UCSD-AML1 (cell line): ENCODE measurements at regions not wholly inside any gene's neighbourhood (a gene's known extent, or its start where the extent isn't known, plus 50 kb on each side); places are given as distances from the start of the nearest gene placed in this dataset.

Experiments
- DNase-seq: peaks from one replicate; lab custom pipeline; 2025; ENCODE audit not compliant: unreplicated experiment; lab: John Stamatoyannopoulos, UW

DNA sequence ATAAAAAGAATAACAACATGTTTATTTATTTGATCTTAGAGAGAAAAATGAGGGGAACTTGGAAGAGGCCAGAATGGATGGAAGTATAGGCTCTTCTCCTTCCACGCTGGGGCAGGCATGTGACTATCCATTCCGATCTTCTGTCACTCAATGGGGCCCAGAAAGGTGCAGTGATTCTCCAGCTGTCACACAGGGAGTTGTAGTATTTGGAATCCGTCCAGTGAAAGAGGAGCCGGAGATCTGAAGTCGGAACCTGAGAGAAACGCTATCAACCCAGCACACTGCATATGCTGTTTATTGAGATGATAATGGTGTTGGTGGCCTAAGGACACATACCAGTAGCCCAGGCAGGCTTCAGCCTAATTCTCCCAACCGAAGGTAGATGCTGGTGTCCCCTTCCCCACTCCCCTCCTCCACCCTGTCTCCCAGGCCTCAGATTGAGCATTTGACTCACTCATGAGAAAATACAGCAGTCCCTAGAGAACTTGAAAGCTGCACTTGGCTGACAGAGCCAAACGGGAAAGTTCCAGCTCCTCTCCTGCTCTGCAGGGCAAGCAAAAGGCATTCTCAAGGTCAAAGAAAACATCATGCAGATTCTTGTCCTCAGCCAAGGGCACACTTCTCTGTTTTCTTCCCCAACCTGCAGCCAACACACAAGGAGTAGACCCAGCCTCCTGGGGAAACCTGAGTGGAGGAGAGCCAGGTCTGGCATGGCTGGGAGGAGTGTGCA is 100.4 kb downstream of the IRF2BPL start:
- no peak for DNase-seq

DNA sequence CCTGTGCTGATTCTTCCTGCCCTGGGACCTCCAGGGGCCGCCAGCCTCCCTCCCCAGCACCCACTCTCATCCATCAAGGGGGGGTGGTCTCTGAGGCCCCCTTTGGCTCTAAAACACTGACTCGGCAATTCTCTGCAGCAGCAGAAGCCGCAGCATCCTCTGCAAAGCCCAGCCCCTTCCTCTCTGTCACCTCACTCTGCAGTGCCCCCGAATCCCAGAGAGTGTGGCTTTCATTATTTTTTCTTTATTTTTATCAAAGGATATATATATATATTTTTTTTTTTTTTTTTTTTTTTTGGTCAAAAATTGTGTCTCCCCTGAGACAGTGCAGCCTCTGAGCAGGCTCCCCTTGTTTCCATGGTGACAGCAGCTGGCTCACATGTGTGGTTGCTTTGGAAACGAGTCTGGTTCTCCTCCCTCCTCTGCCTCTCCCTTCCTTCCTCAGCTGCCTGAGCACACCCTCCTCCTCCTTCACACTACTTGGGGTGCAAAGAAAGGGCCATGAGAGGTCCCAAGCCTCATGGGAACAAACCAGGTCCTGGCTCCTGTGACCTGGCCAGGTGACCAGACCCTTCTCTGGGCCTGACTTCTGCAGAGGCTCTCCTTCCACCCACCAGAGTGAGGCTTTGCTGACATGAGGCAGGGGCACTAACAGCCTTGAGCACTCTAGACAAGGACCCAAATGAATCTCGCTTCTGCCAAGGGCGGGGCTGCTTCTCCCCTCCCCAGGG is 100.5 kb downstream of the LRRC74A start:
- DNase-seq, result peak; percentile 61

DNA sequence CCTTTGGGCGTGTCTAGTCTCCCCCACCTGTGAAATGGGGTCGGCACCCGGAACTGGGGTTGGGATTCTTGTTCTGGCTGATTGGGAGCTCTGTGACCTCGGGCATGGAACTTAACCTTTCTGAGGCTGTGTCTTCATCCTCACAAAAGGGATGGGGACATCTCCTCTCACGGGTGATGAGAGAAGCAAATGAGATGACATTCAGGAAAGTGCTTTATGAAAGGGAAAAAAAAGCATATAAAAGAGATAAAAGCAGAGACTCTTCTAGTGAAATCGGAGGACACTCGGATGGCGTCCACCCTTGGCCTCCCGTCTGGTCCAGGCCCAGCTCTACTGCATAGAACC is 98.9 kb downstream of the LRRC74A start:
- DNase-seq, result no peak

DNA sequence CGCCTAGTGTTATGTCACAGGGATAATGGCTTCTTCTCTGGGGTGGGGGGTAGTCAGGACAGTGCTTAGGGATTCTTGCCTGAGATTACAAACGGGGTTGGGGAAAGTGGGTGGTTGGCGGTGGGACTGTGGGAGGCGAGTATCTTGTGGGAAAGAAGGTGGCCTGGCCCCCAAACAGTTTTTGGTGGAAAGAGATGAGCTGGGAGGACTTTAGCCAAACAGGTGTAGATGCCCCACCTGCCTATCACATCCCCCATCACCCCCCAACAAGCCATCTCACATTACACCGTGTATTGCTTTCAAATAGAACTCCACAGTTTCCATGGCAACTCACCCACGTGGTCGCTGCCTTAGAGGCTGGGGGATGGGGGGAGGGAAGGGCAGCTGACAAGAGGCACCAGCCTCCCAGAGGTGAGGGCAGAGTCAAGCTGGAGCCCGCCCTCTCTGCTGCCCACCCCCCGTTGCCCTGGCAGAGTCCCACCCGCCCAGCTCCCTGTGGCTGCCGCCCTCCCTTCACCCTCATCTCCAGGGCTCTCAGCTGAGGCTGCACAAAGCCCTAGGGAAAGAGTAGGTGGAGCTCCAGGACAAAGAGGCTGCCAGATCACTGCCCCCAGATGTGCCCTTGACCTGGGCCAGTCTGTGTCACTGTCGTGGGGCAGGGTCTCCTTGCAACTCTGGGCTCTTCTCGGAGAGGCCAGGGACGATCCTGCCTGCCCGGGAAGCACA is 98.3 kb downstream of the LRRC74A start:
- DNase-seq, result no peak

DNA sequence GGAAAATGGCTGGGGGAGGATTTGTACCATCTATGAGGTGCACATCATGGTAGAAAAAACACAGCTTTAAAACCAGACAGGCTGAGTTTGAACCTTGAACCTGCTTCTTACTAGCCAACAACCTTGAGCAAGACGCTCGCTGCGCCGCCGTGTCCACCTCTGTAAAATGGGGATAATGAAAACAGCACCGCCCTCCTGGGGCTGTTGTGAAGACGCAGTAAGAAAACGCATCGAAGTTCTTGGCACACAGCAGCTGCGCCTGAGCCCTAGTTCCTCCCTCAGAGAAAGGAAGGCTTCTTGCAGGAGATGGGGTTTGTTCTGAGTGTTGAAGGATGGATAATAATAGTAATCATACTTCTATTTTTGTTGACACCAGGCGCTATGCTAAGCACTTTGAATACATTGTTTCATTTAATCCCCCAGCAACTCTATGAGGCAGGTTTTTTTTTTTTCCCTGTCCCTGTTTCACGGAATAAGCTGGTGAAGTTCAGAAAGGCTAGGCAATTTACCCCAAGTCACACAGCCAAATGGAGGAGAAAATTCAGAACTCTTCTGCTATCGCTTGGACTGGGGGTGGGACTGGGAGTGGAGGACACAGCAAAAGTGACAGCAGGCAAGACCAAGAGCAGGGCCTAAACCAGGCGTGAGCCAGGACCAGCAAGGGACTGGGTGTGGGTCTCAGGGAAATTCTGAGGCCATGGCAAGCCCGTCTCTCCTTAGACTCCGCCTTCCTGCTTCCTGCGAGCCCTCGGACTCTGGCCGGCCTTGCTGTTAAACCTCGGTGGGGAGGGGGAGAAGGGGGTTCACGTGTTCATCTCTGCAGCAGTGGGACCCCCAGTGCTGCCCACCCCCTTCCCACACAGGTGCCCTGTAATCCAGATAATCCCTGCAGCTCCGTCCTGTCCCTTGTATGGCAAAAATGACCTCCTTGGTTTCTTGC is 97.5 kb downstream of the LRRC74A start:
- no peak for DNase-seq

DNA sequence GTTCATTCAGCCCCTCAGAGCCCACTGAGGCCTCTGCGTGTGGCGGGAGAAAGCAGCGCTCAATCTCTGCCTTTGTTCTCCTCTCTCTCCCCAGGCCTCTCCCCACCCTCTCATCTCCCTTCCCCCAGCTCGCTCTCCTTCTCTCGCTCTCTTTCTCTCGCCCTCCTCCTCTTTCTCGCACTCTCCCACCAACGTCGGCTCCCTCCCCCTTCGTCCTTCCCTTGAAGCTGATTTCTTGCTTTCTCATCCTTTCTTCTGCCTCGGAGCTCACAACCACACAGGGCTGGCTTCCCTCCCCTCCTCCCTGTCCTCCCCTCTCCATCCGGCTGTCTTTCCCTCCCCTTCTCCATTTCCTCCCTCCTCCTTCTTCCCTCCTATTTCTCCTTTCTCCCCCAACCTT is 96.4 kb downstream of the LRRC74A start:
- no peak for DNase-seq

DNA sequence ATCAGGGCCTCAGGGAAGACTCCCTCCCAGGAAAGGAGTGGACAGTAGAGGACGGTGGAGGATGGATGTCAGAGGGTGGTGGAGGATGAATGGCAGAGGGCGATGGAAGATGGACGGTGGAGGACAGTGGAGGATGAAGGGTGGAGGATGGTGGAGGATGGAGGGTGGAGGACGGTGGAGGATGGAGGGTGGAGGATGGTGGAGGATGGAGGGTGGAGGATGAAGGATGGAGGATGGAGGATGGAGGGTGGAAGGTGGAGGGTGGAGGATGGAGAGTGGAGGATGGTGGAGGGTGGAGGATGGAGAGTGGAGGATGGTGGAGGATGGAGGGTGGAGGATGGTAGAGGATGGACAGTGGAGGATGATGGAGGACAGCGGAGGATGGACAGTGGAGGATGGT is 95.9 kb downstream of the LRRC74A start:
- no peak for DNase-seq

DNA sequence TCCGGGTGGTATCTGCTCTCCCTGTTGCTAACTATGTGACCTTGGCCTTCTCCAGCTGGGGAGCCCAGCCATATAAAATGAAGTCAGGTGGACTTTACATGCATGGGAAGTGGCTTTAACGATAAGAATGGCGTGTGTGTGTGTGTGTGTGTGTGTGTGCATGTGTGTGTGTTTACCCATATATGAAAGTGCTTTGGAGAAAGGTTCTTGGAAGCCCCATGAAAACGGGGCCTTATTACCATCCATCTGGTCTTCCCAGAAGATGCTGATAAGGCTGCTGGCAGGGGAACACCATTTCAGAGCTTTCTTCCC is 94.8 kb downstream of the LRRC74A start:
- DNase-seq, result no peak

DNA sequence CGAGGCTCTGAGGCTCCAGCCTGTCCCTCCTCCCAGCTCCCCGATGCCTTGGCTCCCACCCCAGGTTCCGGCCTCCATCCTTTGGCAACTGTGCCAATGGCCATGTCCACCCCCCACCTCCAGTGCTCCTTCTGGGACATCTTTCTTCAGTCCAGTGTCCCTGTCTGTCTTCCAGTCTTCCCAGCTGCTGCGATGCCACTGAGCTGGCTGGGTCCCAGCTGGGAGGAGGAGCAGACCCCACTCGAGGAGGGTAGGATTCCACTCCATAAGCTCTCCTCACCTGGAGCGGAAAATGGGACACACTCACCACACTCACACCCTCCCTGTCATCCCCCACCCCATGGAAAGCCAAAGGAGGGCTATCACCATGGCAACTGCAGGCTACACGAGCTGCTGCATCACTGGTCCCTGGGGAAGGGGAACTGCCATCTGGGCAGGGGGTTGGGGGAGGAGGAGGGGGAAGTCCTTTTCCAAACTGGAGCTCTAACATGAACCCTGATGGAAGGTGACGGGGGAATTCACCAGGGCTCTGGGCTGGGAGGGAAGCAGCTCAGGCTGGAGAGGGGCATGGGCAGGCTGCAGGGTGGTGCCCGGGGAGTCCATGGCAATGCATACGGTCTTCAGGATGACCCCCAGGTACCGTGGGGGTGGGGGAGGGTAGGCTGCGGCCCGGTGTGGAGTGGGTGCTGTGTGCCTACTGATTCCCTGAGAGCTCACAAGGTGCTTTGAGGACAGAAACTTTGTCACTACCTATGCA is 94.3 kb downstream of the LRRC74A start:
- DNase-seq, result no peak

DNA sequence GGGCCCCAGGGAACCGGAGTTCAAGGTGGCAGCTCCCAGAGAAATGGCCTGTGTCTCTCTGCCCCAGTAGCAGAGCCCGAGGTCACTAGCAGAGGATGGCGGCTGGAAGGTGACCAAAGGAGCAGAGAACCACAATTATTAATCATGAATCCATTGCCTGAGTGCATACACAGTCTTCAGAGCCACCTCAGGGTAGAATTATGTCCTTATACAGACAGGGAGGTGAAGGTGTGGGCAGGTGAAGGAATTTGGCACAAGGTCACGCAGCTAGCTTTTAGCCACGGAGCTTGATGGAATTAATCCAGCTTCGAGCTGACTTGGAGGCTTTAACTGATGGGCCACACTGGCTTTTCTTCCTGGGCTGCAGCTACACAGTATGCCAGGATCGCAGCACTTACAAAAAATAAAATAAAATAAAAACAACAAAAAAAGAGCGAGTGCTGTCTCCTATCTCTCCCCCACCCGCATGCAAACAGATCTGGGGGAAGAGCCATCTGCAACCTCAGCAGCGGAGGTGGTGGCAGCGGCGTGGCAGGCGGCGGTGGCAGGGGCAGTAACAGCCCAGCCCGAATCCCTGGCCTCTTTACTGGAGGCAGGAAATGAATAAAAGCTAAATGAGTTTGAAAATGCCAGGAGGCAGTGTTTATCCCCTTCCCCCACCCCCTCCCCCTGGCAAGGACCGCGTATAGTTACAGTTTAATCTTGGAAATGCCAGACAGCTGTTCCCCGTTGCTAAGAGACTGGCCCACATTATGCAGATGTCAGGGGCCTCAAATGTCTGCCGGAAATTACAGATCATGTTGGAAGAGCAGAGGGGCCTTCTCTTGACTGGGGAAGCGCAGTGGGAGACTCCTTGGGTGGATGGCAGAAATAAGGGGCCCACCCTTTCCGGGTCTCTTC is 93.5 kb downstream of the LRRC74A start:
- peak; percentile 47 for DNase-seq
